ENCODE measurements at regions not wholly inside any gene's neighbourhood (a gene's known extent, or its start where the extent isn't known, plus 50 kb on each side); places are given as distances from the start of the nearest gene placed in this dataset.
"Not testable (repeated sequence)": the region's sequence is repeated elsewhere in the genome, so short reads cannot be mapped to it uniquely, and the experiment has no call there.

DNA sequence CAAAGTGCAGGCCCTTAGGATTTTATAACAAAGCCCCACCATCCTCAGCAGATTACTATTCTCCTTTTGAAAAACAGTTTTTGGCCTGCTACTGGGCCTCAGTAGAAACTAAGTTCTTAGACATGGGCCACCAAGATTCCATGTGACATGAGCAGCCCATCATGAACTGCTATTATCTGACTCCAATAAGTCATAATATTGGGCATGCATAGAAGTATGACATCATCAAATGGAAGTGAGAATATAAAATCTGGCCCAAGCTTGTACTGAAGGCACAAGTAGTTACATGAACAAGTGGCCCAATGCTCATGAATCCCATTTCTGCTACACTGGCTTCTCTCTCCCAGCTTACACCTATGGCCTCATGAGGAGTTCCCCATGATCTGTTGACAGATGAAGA lies 404.8 kb downstream of the EPHA5 start:
- Histone ChIP-seq H3K4me3 (ENCODE audit: low read length) (no peak overlapping the region), H3K9me3 (ENCODE audit: insufficient read depth, low read depth, low read length) (no peaks in the 10 kb centered on the region), H3K36me3 (ENCODE audit: insufficient read depth, low read length) (no peaks in the 10 kb centered on the region), H3K4me1 (ENCODE audit: insufficient read depth, low read length) (no peaks in the 10 kb centered on the region), H3K9ac (ENCODE audit: low read depth, low read length) (no peak overlapping the region), H3K27ac (ENCODE audit: low read depth, low read length) (no peak overlapping the region), H3K27me3 (ENCODE audit: insufficient read depth, low read length) (no peaks in the 10 kb centered on the region)

DNA sequence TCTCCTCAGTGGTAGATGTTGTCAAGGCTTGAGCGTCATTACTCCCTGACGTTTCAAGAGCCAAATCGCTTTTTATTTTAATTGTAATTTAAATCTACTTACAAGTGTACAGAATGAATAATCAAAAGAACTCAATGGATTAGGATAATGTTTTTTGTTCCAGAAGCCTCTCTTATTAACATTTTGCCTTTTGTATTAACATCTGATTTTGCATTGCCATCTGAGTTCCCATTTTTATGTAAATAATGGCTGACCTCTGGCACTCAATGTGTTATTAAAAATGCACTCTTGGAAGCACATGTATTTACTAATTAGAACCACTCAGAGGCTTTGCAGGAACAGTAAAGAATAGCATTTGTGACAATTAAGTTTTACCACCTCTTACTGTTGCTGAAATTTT lies 411.0 kb downstream of the EPHA5 start:
- H3K4me3 ChIP-seq (ENCODE audit: low read length) = no peak overlapping the region

DNA sequence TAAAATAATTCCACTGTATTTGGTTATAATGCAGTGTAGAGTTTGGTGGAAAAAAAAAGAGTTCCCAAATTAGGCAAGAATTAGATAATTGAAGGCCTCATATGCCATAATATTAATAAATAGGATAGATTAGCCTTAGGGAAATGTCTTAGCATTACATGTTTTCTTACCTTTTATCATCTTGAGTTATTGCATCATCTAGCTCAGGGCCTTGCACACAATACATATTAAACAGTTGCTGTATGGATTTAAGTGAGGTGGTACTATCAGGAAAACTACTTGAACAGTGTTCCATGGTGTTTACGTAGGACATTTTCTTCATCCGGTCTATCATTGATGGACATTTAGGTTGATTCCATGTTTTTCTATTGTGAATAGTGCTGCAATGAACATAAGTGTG lies 419.4 kb downstream of the EPHA5 start:
- Histone ChIP-seq H3K9me3 (ENCODE audit: insufficient read depth, low read depth, low read length) (no peaks in the 10 kb centered on the region), H3K27ac (ENCODE audit: low read depth, low read length) (no peak overlapping the region), H3K4me3 (ENCODE audit: low read length) (no peak overlapping the region), H3K9ac (ENCODE audit: low read depth, low read length) (no peak overlapping the region), H3K4me1 (ENCODE audit: insufficient read depth, low read length) (no peaks in the 10 kb centered on the region), H3K27me3 (ENCODE audit: insufficient read depth, low read length) (no peaks in the 10 kb centered on the region), H3K36me3 (ENCODE audit: insufficient read depth, low read length) (no peaks in the 10 kb centered on the region)
- 97% methylated on average over 2 of the region's 2 CpGs for WGBS

More for the DNA sequence above, 411.0 kb downstream of the EPHA5 start:
- Histone ChIP-seq H3K4me1 (ENCODE audit: insufficient read depth, low read length) (peaks cover 15% of the 10 kb centered on the region), H3K27me3 (ENCODE audit: insufficient read depth, low read length) (no peaks in the 10 kb centered on the region), H3K27ac (ENCODE audit: low read depth, low read length) (no peak overlapping the region), H3K36me3 (ENCODE audit: insufficient read depth, low read length) (no peaks in the 10 kb centered on the region), H3K9me3 (ENCODE audit: insufficient read depth, low read depth, low read length) (no peaks in the 10 kb centered on the region), H3K9ac (ENCODE audit: low read depth, low read length) (no peak overlapping the region; the same call in 1 of the 2 replicates)
- WGBS = no CpG with 5 or more reads among the region's 3 CpGs

GRCh38 chr4:65249111-65249510 lies 421.2 kb downstream of the EPHA5 start:
- H3K4me3 ChIP-seq (ENCODE audit: low read length) = no peak overlapping the region
- H3K4me1 ChIP-seq (ENCODE audit: insufficient read depth, low read length) = no peaks in the 10 kb centered on the region
- H3K9me3 ChIP-seq (ENCODE audit: insufficient read depth, low read depth, low read length) = no peaks in the 10 kb centered on the region
- no peaks in the 10 kb centered on the region for H3K27me3 ChIP-seq (ENCODE audit: insufficient read depth, low read length)
- no peak overlapping the region for H3K27ac ChIP-seq (ENCODE audit: low read depth, low read length)
- no peak overlapping the region for H3K9ac ChIP-seq (ENCODE audit: low read depth, low read length)
- no peaks in the 10 kb centered on the region for H3K36me3 ChIP-seq (ENCODE audit: insufficient read depth, low read length)

- H3K4me1 ChIP-seq (ENCODE audit: insufficient read depth, low read length) = no peaks in the 10 kb centered on the region
- no peaks in the 10 kb centered on the region for H3K27me3 ChIP-seq (ENCODE audit: insufficient read depth, low read length)
- 96% methylated on average over 16 of the region's 16 CpGs for WGBS
- H3K9ac ChIP-seq (ENCODE audit: low read depth, low read length) = no peak overlapping the region
- H3K9me3 ChIP-seq (ENCODE audit: insufficient read depth, low read depth, low read length) = no peaks in the 10 kb centered on the region
- no peaks in the 10 kb centered on the region for H3K36me3 ChIP-seq (ENCODE audit: insufficient read depth, low read length)
- H3K27ac ChIP-seq (ENCODE audit: low read depth, low read length) = no peak overlapping the region
- no peak overlapping the region for H3K4me3 ChIP-seq (ENCODE audit: low read length)
Observed at GRCh38 chr4:65242156-65242846, 428.0 kb downstream of the EPHA5 start.

- Histone ChIP-seq H3K9me3 (ENCODE audit: insufficient read depth, low read depth, low read length) (no peaks in the 10 kb centered on the region), H3K4me3 (ENCODE audit: low read length) (no peak overlapping the region), H3K27ac (ENCODE audit: low read depth, low read length) (no peak overlapping the region), H3K9ac (ENCODE audit: low read depth, low read length) (no peak overlapping the region), H3K4me1 (ENCODE audit: insufficient read depth, low read length) (no peaks in the 10 kb centered on the region), H3K36me3 (ENCODE audit: insufficient read depth, low read length) (no peaks in the 10 kb centered on the region), H3K27me3 (ENCODE audit: insufficient read depth, low read length) (no peaks in the 10 kb centered on the region)
- 96% methylated on average over 26 of the region's 26 CpGs for WGBS
Observed at GRCh38 chr4:65241257-65241997, 428.9 kb downstream of the EPHA5 start.

- Histone ChIP-seq H3K36me3 (ENCODE audit: insufficient read depth, low read length) (no peaks in the 10 kb centered on the region), H3K27ac (ENCODE audit: low read depth, low read length) (no peak overlapping the region), H3K4me3 (ENCODE audit: low read length) (no peak overlapping the region), H3K27me3 (ENCODE audit: insufficient read depth, low read length) (no peaks in the 10 kb centered on the region), H3K9ac (ENCODE audit: low read depth, low read length) (no peak overlapping the region), H3K9me3 (ENCODE audit: insufficient read depth, low read depth, low read length) (no peaks in the 10 kb centered on the region), H3K4me1 (ENCODE audit: insufficient read depth, low read length) (no peaks in the 10 kb centered on the region)
- WGBS = 95% methylated on average over 2 of the region's 2 CpGs
Observed at GRCh38 chr4:65234061-65234460, 436.2 kb downstream of the EPHA5 start.

DNA sequence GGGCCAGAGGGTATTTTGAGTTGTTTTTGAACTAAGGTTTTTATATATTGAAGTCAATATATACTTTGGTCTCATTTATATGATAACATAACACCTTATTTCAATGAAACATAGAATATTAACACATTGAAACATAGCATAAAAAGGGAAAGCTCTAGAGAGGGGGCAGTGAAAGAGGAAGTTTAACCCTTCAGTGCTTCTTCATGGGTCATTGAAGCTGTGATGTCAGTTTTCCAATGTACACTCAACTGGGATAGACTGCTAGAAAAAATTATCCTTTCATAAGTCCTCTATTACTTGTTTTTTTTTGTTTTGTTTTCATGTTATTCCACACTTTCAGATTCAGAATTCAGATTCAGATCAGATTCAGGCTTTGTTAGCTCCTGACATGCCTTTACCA lies 442.7 kb downstream of the EPHA5 start:
- Histone ChIP-seq H3K9me3 (ENCODE audit: insufficient read depth, low read depth, low read length) (no peaks in the 10 kb centered on the region), H3K4me3 (ENCODE audit: low read length) (no peak overlapping the region), H3K36me3 (ENCODE audit: insufficient read depth, low read length) (no peaks in the 10 kb centered on the region), H3K27ac (ENCODE audit: low read depth, low read length) (no peak overlapping the region), H3K9ac (ENCODE audit: low read depth, low read length) (no peak overlapping the region), H3K4me1 (ENCODE audit: insufficient read depth, low read length) (no peaks in the 10 kb centered on the region), H3K27me3 (ENCODE audit: insufficient read depth, low read length) (no peaks in the 10 kb centered on the region)

DNA sequence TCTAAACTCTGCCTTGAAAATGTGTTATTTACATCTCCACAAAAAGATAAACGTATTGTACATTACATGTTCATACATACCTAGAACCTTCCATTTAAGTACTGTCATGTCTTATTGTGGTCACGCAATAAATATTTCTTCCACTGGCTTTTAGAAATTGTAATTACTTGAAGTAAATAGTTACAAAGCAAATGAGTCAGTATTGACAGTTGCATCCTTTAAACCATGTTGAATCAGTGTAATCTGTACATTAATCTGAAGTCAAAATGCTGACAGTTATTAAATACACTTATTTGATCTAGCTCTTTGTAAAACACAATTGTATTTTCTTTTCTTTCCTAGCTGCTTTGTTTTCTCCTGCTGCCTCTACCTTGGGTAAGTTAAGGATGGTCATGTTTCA lies 446.7 kb downstream of the EPHA5 start:
- Histone ChIP-seq H3K4me3 (ENCODE audit: low read length) (no peak overlapping the region), H3K9me3 (ENCODE audit: insufficient read depth, low read depth, low read length) (no peaks in the 10 kb centered on the region), H3K4me1 (ENCODE audit: insufficient read depth, low read length) (no peaks in the 10 kb centered on the region), H3K9ac (ENCODE audit: low read depth, low read length) (no peak overlapping the region), H3K36me3 (ENCODE audit: insufficient read depth, low read length) (no peaks in the 10 kb centered on the region), H3K27me3 (ENCODE audit: insufficient read depth, low read length) (no peaks in the 10 kb centered on the region), H3K27ac (ENCODE audit: low read depth, low read length) (no peak overlapping the region)
- 95% methylated on average over 1 of the region's 2 CpGs for WGBS

DNA sequence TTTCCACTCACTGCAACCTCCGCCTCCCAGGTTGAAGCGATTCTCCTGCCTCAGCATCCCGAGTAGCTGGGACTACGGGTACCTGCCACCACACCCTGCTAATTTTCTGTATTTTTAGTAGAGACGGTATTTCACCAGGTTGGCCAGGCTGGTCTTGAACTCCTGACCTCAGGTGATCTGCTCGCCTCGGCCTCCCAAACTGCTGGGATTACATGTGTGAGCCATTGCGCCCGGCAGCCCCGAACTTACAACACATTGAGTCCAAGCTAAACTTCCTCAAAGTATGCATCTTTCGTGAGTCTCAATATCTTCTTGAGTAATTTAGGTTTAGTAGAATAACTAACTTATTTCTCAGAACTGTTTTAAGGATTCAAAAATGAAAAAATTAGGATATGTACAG lies 447.2 kb downstream of the EPHA5 start:
- not testable (repeated sequence) for H3K27ac ChIP-seq (ENCODE audit: low read depth, low read length); H3K9me3 ChIP-seq (ENCODE audit: insufficient read depth, low read depth, low read length); H3K9ac ChIP-seq (ENCODE audit: low read depth, low read length); H3K4me1 ChIP-seq (ENCODE audit: insufficient read depth, low read length); H3K36me3 ChIP-seq (ENCODE audit: insufficient read depth, low read length); H3K4me3 ChIP-seq (ENCODE audit: low read length); H3K27me3 ChIP-seq (ENCODE audit: insufficient read depth, low read length)
- 98% methylated on average over 10 of the region's 11 CpGs for WGBS

- H3K4me3 ChIP-seq (ENCODE audit: low read length) = no peak overlapping the region
- no peak overlapping the region for H3K27ac ChIP-seq (ENCODE audit: low read depth, low read length)
- H3K9me3 ChIP-seq (ENCODE audit: insufficient read depth, low read depth, low read length) = no peaks in the 10 kb centered on the region
- no peaks in the 10 kb centered on the region for H3K36me3 ChIP-seq (ENCODE audit: insufficient read depth, low read length)
- H3K4me1 ChIP-seq (ENCODE audit: insufficient read depth, low read length) = peaks cover 7% of the 10 kb centered on the region; the same call in 1 of the 2 replicates
- no peak overlapping the region for H3K9ac ChIP-seq (ENCODE audit: low read depth, low read length)
- H3K27me3 ChIP-seq (ENCODE audit: insufficient read depth, low read length) = no peaks in the 10 kb centered on the region
- WGBS = 95% methylated on average over 2 of the region's 2 CpGs
Observed at GRCh38 chr4:65217179-65217578, 453.1 kb downstream of the EPHA5 start.

GRCh38 chr4:65202853-65203236 lies 467.4 kb downstream of the EPHA5 start:
- Histone ChIP-seq H3K4me1 (ENCODE audit: insufficient read depth, low read length) (no peaks in the 10 kb centered on the region), H3K4me3 (ENCODE audit: low read length) (no peak overlapping the region), H3K27ac (ENCODE audit: low read depth, low read length) (no peak overlapping the region), H3K9ac (ENCODE audit: low read depth, low read length) (no peak overlapping the region), H3K9me3 (ENCODE audit: insufficient read depth, low read depth, low read length) (no peaks in the 10 kb centered on the region), H3K36me3 (ENCODE audit: insufficient read depth, low read length) (no peaks in the 10 kb centered on the region), H3K27me3 (ENCODE audit: insufficient read depth, low read length) (no peaks in the 10 kb centered on the region)
